ENCODE measurements at regions not wholly inside any gene's neighbourhood (a gene's known extent, or its start where the extent isn't known, plus 50 kb on each side); places are given as distances from the start of the nearest gene placed in this dataset.
"Not testable (repeated sequence)": the region's sequence is repeated elsewhere in the genome, so short reads cannot be mapped to it uniquely, and the experiment has no call there.

- no peak for DNase-seq
These were observed 594.2 kb upstream of the NRG3 start for GRCh38 chr10:81280497-81281479.

- DNase-seq = no peak
These were observed 586.5 kb upstream of the NRG3 start for GRCh38 chr10:81288544-81288943.

- no peak for DNase-seq
These were observed 577.7 kb upstream of the NRG3 start for GRCh38 chr10:81297292-81297691.

GRCh38 chr10:81303656-81304055 lies 571.3 kb upstream of the NRG3 start:
- DNase-seq = no peak

GRCh38 chr10:81306971-81307782 lies 567.8 kb upstream of the NRG3 start:
- DNase-seq = no peak

- DNase-seq = no peak
These were observed 565.9 kb upstream of the NRG3 start for GRCh38 chr10:81309041-81309552.

GRCh38 chr10:81314471-81314870 lies 560.5 kb upstream of the NRG3 start:
- DNase-seq = no peak

GRCh38 chr10:81315026-81315425 lies 560.0 kb upstream of the NRG3 start:
- no peak for DNase-seq

GRCh38 chr10:81348003-81348402 lies 527.0 kb upstream of the NRG3 start:
- no peak for DNase-seq

- DNase-seq = no peak
These were observed 507.9 kb upstream of the NRG3 start for GRCh38 chr10:81367132-81367531.

GRCh38 chr10:81386817-81387216 lies 488.2 kb upstream of the NRG3 start:
- DNase-seq = no peak

GRCh38 chr10:81403451-81403850 lies 471.5 kb upstream of the NRG3 start:
- DNase-seq = no peak

GRCh38 chr10:81405399-81405798 lies 469.6 kb upstream of the NRG3 start:
- DNase-seq = no peak

GRCh38 chr10:81414038-81414437 lies 461.0 kb upstream of the NRG3 start:
- DNase-seq = no peak

GRCh38 chr10:81426722-81427121 lies 448.3 kb upstream of the NRG3 start:
- no peak for DNase-seq

GRCh38 chr10:81428456-81429134 lies 446.4 kb upstream of the NRG3 start:
- no peak for DNase-seq

GRCh38 chr10:81439445-81439844 lies 435.5 kb upstream of the NRG3 start:
- DNase-seq = no peak

- not testable (repeated sequence) for DNase-seq
These were observed 433.4 kb upstream of the NRG3 start for GRCh38 chr10:81441624-81442023.

- no peak for DNase-seq
These were observed 430.6 kb upstream of the NRG3 start for GRCh38 chr10:81444242-81444929.

- no peak for DNase-seq
These were observed 424.3 kb upstream of the NRG3 start for GRCh38 chr10:81450651-81451050.

GRCh38 chr10:81472927-81473470 lies 402.0 kb upstream of the NRG3 start:
- DNase-seq = no peak

GRCh38 chr10:81473755-81474154 lies 401.2 kb upstream of the NRG3 start:
- no peak for DNase-seq

Data from activated CD4-positive, alpha-beta T cell treated with anti-CD3 and anti-CD28 coated beads, Interleukin-2, Interleukin-6, amounts not matched to agents 100 ng/mL and 50 ng/mL, durations not matched to agents 16 hours and 8 hours (primary cell).